Glutamatergic neuron (in vitro differentiated cells): ENCODE measurements at regions not wholly inside any gene's neighbourhood (a gene's known extent, or its start where the extent isn't known, plus 50 kb on each side); places are given as distances from the start of the nearest gene placed in this dataset.

Source experiments
- DNase-seq: peaks from one replicate; pipeline ENCODE4 v3.0.0; 2022
- H3K27ac Mint-ChIP-seq: one replicate; pipeline ENCODE4 v1.8.0; 2020; ENCODE audit warnings: mild to moderate bottlenecking, mixed read lengths, inconsistent platforms; ENCODE audit not compliant: unreplicated experiment
- H3K27me3 Mint-ChIP-seq: one replicate; pipeline ENCODE4 v1.8.0; 2020; ENCODE audit warnings: mild to moderate bottlenecking, moderate library complexity, mixed read lengths, inconsistent platforms; ENCODE audit not compliant: unreplicated experiment
- H3K36me3 Mint-ChIP-seq: one replicate; pipeline ENCODE4 v1.8.0; 2020; ENCODE audit warnings: mild to moderate bottlenecking, mixed read lengths, inconsistent platforms; ENCODE audit not compliant: unreplicated experiment
- H3K4me1 Mint-ChIP-seq: one replicate; pipeline ENCODE4 v1.8.0; 2020; ENCODE audit warnings: mild to moderate bottlenecking, low read depth, mixed read lengths, inconsistent platforms; ENCODE audit not compliant: unreplicated experiment
- H3K4me3 Mint-ChIP-seq: one replicate; pipeline ENCODE4 v1.8.0; 2020; ENCODE audit warnings: mild to moderate bottlenecking, mixed read lengths, inconsistent platforms; ENCODE audit not compliant: unreplicated experiment
- H3K9me3 Mint-ChIP-seq: one replicate; pipeline ENCODE4 v1.8.0; 2020; ENCODE audit warnings: mild to moderate bottlenecking, moderate library complexity, mixed read lengths, inconsistent platforms; ENCODE audit not compliant: unreplicated experiment
- CTCF ChIP-seq: fragments of 200-600 bp; sonication (generic); IDR thresholded peaks from one replicate; pipeline ENCODE4 v1.5.0; 2021; ENCODE audit not compliant: partially characterized antibody, unreplicated experiment

- no peaks in the 10 kb centered on the region for H3K9me3 Mint-ChIP-seq
- no peak overlapping the region for H3K27ac Mint-ChIP-seq
- DNase-seq: no peak
- no peak overlapping the region for H3K4me3 Mint-ChIP-seq
- no peaks in the 10 kb centered on the region for H3K27me3 Mint-ChIP-seq
- H3K4me1 Mint-ChIP-seq: peaks cover 6% of the 10 kb centered on the region
- TF ChIP-seq CTCF: no peak
- no peaks in the 10 kb centered on the region for H3K36me3 Mint-ChIP-seq
Observed at GRCh38 chr2:144668493-144669110, 148.7 kb upstream of the ZEB2 start.

- DNase-seq: no peak
- no peaks in the 10 kb centered on the region for H3K36me3 Mint-ChIP-seq
- H3K27me3 Mint-ChIP-seq: no peaks in the 10 kb centered on the region
- H3K4me3 Mint-ChIP-seq: no peak overlapping the region
- no peak overlapping the region for H3K27ac Mint-ChIP-seq
- H3K9me3 Mint-ChIP-seq: no peaks in the 10 kb centered on the region
- H3K4me1 Mint-ChIP-seq: peaks cover 6% of the 10 kb centered on the region
- no peak for TF ChIP-seq CTCF
Observed at GRCh38 chr2:144666032-144666431, 146.1 kb upstream of the ZEB2 start.

GRCh38 chr2:144663207-144663606, 143.3 kb upstream of the ZEB2 start:
- TF ChIP-seq CTCF: no peak
- Mint-ChIP-seq H3K4me1 (no peaks in the 10 kb centered on the region), H3K27me3 (no peaks in the 10 kb centered on the region), H3K9me3 (no peaks in the 10 kb centered on the region), H3K36me3 (no peaks in the 10 kb centered on the region), H3K27ac (no peak overlapping the region), H3K4me3 (no peak overlapping the region)
- DNase-seq: no peak

- H3K4me1 Mint-ChIP-seq: no peaks in the 10 kb centered on the region
- no peak overlapping the region for H3K4me3 Mint-ChIP-seq
- no peaks in the 10 kb centered on the region for H3K9me3 Mint-ChIP-seq
- no peak for TF ChIP-seq CTCF
- H3K27ac Mint-ChIP-seq: no peak overlapping the region
- DNase-seq: no peak
- H3K36me3 Mint-ChIP-seq: no peaks in the 10 kb centered on the region
- H3K27me3 Mint-ChIP-seq: peaks cover 3% of the 10 kb centered on the region
Observed at GRCh38 chr2:144660518-144661316, 140.8 kb upstream of the ZEB2 start.

GRCh38 chr2:144659731-144660275, 139.9 kb upstream of the ZEB2 start:
- no peak overlapping the region for H3K27ac Mint-ChIP-seq
- no peaks in the 10 kb centered on the region for H3K9me3 Mint-ChIP-seq
- no peaks in the 10 kb centered on the region for H3K4me1 Mint-ChIP-seq
- H3K36me3 Mint-ChIP-seq: no peaks in the 10 kb centered on the region
- no peak for DNase-seq
- peaks cover 3% of the 10 kb centered on the region for H3K27me3 Mint-ChIP-seq
- no peak for TF ChIP-seq CTCF
- H3K4me3 Mint-ChIP-seq: no peak overlapping the region
